HL-60 (cell line): ENCODE measurements at regions not wholly inside any gene's neighbourhood (a gene's known extent, or its start where the extent isn't known, plus 50 kb on each side); places are given as distances from the start of the nearest gene placed in this dataset.

Experiments used
- DNase-seq, 2 experiments: peaks; one replicate each; pipeline ENCODE4 v3.0.0-alpha.2; 2010 to 2020; ENCODE audit warnings: low read depth in 1 of 2, low spot score in 1 of 2
- H3K27ac ChIP-seq: fragments of 250-450 bp; sonication (Bioruptor Pico); replicated peaks from 2 replicates; pipeline ENCODE4 v1.5.1; 2020; ENCODE audit warnings: mild to moderate bottlenecking, moderate library complexity
- H3K27me3 ChIP-seq: fragments of 250-450 bp; sonication (Bioruptor Pico); 2 replicates; pipeline ENCODE4 v1.5.1; 2021; ENCODE audit warnings: mild to moderate bottlenecking, moderate library complexity; ENCODE audit not compliant: insufficient read depth, poor library complexity, severe bottlenecking
- H3K4me3 ChIP-seq: replicated peaks from 2 replicates; pipeline ENCODE4 v1.5.1; 2011; ENCODE audit warnings: mild to moderate bottlenecking, control low read depth, low read length; ENCODE audit not compliant: insufficient read depth
- CTCF ChIP-seq: IDR thresholded peaks from one replicate; pipeline ENCODE4 v1.5.1; 2011; ENCODE audit warnings: low read length, control low read depth, inconsistent platforms; ENCODE audit not compliant: insufficient read depth
- GABPA ChIP-seq: IDR thresholded peaks from 2 replicates; pipeline ENCODE4 v1.6.1; 2012; ENCODE audit warnings: low read depth
- POLR2AphosphoS5 ChIP-seq: IDR thresholded peaks from 2 replicates; pipeline ENCODE4 v1.6.1; 2012; ENCODE audit warnings: low read depth
- REST ChIP-seq: IDR thresholded peaks from 2 replicates; pipeline ENCODE4 v1.6.1; 2012; ENCODE audit warnings: low read depth; ENCODE audit not compliant: insufficient replicate concordance
- SPI1 ChIP-seq: IDR thresholded peaks from 2 replicates; pipeline ENCODE4 v1.6.1; 2012; ENCODE audit warnings: low read depth, mild to moderate bottlenecking, borderline replicate concordance

- TF ChIP-seq CTCF (no peak), SPI1 (no peak), GABPA (no peak), REST (no peak), POLR2AphosphoS5 (no peak)
- Histone ChIP-seq H3K27ac (no peak overlapping the region), H3K27me3 (no peaks in the 10 kb centered on the region), H3K4me3 (no peak overlapping the region)
- DNase-seq: no peak
Measured at GRCh38 chr3:55333046-55333445, 154.1 kb downstream of the WNT5A start.

GRCh38 chr3:55332176-55332575, 154.9 kb downstream of the WNT5A start:
- DNase-seq: no peak
- TF ChIP-seq POLR2AphosphoS5 (no peak), GABPA (no peak), CTCF (no peak), REST (no peak), SPI1 (no peak)
- H3K4me3 ChIP-seq: no peak overlapping the region
- H3K27me3 ChIP-seq: no peaks in the 10 kb centered on the region
- H3K27ac ChIP-seq: no peak overlapping the region

- no peak overlapping the region for H3K27ac ChIP-seq
- no peak for TF ChIP-seq POLR2AphosphoS5
- no peak for TF ChIP-seq CTCF
- no peak for TF ChIP-seq GABPA
Measured at GRCh38 chr3:55331524-55331923, 155.6 kb downstream of the WNT5A start.

GRCh38 chr3:55330756-55331155, 156.3 kb downstream of the WNT5A start:
- H3K27ac ChIP-seq: no peak overlapping the region

More at GRCh38 chr3:55331524-55331923, 155.6 kb downstream of the WNT5A start:
- H3K27me3 ChIP-seq: no peaks in the 10 kb centered on the region
- H3K4me3 ChIP-seq: no peak overlapping the region
- DNase-seq: no peak

More at GRCh38 chr3:55330756-55331155, 156.3 kb downstream of the WNT5A start:
- H3K27me3 ChIP-seq: peaks cover 2% of the 10 kb centered on the region
- no peak for DNase-seq
- no peak for TF ChIP-seq CTCF
- no peak for TF ChIP-seq POLR2AphosphoS5
- no peak for TF ChIP-seq SPI1
- TF ChIP-seq REST: no peak
- TF ChIP-seq GABPA: no peak
- H3K4me3 ChIP-seq: no peak overlapping the region
